ENCODE measurements at regions not wholly inside any gene's neighbourhood (a gene's known extent, or its start where the extent isn't known, plus 50 kb on each side); places are given as distances from the start of the nearest gene placed in this dataset.

DNA sequence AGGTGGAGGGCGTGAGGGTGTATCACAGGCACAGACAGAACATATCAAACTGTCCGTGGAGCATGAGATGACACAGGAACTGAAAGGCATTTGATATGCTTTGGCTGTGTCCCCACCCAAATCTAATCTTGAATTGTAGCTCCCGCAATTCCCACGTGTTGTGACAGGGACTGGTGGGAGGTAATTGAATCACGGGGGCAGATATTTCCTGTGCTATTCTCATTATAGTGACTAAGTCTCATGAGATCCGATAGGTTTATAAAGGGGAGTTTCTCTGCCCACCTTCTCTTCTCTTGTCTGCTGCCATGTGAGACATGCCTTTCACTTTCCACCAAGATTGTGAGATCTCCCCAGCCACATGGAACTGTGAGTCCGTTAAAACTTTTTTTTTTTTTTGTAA is 123.1 kb upstream of the PIEZO2 start:
- H3K4me3 ChIP-seq (ENCODE audit: low read depth, low read length): no peak overlapping the region
- TF ChIP-seq, protein P1, sequence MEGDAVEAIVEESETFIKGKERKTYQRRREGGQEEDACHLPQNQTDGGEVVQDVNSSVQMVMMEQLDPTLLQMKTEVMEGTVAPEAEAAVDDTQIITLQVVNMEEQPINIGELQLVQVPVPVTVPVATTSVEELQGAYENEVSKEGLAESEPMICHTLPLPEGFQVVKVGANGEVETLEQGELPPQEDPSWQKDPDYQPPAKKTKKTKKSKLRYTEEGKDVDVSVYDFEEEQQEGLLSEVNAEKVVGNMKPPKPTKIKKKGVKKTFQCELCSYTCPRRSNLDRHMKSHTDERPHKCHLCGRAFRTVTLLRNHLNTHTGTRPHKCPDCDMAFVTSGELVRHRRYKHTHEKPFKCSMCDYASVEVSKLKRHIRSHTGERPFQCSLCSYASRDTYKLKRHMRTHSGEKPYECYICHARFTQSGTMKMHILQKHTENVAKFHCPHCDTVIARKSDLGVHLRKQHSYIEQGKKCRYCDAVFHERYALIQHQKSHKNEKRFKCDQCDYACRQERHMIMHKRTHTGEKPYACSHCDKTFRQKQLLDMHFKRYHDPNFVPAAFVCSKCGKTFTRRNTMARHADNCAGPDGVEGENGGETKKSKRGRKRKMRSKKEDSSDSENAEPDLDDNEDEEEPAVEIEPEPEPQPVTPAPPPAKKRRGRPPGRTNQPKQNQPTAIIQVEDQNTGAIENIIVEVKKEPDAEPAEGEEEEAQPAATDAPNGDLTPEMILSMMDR (IDR thresholded peaks at IDR 0.05; ENCODE audit: insufficient read depth, low read depth, low read length): no peak
- no peak for DNase-seq (ENCODE audit: low read depth)

DNA sequence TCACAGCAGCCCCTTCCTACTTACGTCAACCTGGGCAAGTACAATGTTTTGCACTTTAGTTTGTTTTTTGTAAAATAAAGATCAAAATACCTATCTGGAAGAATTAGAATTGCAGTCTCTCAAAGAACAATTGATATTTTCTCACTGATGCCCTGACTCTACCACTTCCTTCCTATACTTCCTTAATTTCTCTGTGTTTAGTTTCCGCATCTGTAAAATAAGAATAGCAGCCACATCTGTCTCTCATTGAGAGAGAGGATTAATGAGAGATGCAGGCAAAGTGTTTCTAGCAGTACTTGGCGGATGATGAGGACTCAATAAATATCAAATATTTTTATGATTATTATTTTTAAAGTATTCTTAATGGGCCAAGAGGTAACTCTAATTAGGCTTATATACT is 122.6 kb upstream of the PIEZO2 start:
- DNase-seq (ENCODE audit: low read depth): no peak
- TF ChIP-seq, protein P1 (IDR thresholded peaks at IDR 0.05; ENCODE audit: insufficient read depth, low read depth, low read length): no peak
- H3K4me3 ChIP-seq (ENCODE audit: low read depth, low read length): no peak overlapping the region

DNA sequence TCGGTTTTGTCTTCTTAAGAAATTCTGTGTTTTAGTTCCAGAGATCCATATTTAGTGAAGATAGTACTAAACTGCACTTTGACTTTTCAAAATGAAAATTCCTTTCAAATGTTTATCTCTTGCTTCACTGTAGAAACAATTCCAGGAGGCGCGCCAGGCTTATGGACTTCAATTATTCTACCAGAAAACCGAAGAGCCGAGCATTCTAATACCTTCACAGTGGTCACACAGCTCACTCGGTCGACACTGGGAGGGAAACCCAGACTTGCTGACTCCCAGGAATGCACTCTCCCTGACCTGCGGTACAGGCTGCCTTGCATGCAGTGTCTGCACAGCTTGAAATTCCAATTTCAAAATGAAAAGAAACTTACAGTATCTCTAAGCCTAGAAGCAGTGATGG is 119.9 kb upstream of the PIEZO2 start:
- no peak for DNase-seq (ENCODE audit: low read depth)
- no peak overlapping the region for H3K4me3 ChIP-seq (ENCODE audit: low read depth, low read length)

DNA sequence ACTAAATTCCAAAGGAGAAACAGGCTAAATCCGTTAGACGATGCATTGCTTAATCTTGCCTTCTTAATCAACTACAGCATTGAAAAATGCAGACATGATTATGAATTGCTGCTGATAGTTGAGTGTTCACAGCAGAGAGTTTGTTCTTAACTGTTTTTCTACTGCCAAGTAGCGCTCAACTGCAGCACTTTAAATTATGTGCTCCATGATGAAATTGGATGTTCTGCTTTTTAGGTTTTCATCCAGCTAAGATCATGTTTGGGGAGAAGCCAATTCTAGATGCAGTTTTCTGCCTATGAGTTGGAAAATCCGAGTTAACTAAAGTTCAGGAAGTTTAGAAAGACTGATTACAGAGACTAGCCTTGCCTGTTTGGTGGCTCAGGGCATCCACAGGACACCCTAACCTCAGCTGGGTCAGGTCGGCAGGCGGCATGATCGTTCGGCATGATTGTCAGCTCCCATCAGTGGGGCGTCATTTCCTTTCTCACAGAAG is 119.4 kb upstream of the PIEZO2 start:
- TF ChIP-seq, protein P1 (IDR thresholded peaks at IDR 0.05; ENCODE audit: insufficient read depth, low read depth, low read length): no peak
- DNase-seq (ENCODE audit: low read depth): no peak
- no peak overlapping the region for H3K4me3 ChIP-seq (ENCODE audit: low read depth, low read length)

More for the DNA sequence above, 119.9 kb upstream of the PIEZO2 start:
- TF ChIP-seq, protein P1 (IDR thresholded peaks at IDR 0.05; ENCODE audit: insufficient read depth, low read depth, low read length): no peak

DNA sequence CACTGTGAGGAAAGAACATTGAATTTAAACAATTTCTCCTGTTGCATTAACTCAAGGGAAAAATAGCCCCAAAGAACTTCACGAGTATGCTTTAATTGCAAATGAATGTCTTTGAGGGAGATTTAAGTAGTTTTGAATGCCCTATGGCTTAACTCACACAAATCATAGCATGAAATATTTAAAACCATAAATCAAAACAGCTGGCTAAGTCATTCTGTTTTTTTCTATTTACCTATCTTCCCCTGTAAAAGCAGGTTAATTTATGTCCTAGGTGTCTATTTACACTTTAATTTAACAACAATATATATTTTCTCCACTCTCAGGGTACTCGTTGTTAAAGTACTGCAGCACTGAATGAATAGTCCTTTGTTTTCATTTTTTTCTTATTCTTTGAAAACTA is 118.8 kb upstream of the PIEZO2 start:
- TF ChIP-seq, protein P1 (IDR thresholded peaks at IDR 0.05; ENCODE audit: insufficient read depth, low read depth, low read length): no peak
- H3K4me3 ChIP-seq (ENCODE audit: low read depth, low read length): no peak overlapping the region
- no peak for DNase-seq (ENCODE audit: low read depth)

DNA sequence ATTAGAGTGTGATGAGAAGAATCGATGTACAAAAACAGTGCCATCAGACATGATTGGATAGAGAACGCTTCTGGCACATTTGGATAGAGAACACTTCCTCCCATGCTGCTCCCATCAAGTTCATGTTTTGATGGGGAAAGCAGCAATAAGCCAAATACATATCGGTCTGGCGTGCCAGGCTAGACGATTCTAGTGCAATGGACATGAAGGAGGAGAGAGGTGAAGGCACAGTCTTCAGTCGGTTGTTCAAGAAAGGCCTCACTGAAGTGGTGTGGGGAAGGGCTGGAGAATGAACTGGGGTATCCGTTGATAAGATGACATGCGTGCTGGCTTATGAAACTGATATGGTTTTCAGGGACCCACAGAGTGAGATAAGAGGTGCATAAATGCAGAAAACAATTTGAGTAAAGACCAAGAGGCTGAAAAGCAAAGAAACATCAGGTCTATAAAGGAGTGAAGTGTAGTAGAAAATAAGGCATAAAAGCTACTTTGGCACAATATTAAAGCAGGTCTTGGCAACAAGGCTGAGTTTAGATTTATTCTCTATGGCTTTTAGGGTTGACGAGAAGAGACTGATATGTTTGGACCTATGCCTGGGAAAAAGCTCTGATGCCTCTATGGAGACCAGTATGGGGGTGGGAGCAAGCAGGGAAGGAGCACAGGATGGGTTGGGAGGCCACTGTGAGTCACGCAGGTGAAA is 117.6 kb upstream of the PIEZO2 start:
- TF ChIP-seq, protein P1 (IDR thresholded peaks at IDR 0.05; ENCODE audit: insufficient read depth, low read depth, low read length): no peak
- no peak overlapping the region for H3K4me3 ChIP-seq (ENCODE audit: low read depth, low read length)
- no peak for DNase-seq (ENCODE audit: low read depth)

DNA sequence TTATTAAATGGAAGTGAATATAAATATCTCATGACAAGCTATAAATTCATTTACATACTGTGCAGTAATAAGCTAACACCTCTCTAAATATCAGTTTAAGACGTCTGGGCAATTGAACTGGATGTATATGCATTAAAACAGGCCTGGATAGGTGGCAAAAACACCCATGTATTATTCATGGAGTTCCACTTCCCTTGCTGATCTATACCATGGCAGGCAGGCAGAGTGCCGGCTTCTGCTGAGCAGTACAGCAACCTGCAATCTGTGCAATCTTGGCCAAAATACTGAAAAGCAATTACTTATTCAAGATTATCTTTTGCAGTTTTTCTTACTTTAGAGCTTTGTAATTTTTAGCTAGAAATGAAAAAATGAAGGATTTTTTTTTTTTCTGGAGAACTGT is 112.1 kb upstream of the PIEZO2 start:
- no peak for DNase-seq (ENCODE audit: low read depth)
- no peak overlapping the region for H3K4me3 ChIP-seq (ENCODE audit: low read depth, low read length)
- TF ChIP-seq, protein P1 (IDR thresholded peaks at IDR 0.05; ENCODE audit: insufficient read depth, low read depth, low read length): no peak

All from fibroblast of villous mesenchyme (primary cell).